ENCODE measurements at regions not wholly inside any gene's neighbourhood (a gene's known extent, or its start where the extent isn't known, plus 50 kb on each side); places are given as distances from the start of the nearest gene placed in this dataset.

GRCh38 chr6:137700751-137701477 lies 166.1 kb upstream of the TNFAIP3 start:
- H3K9me3 Mint-ChIP-seq = no peaks in the 10 kb centered on the region
- H3K4me1 Mint-ChIP-seq = peaks cover 76% of the 10 kb centered on the region
- H3K27ac Mint-ChIP-seq = peak overlapping the region; percentile 95
- H3K36me3 Mint-ChIP-seq = no peaks in the 10 kb centered on the region
- ATAC-seq = no peak
- H3K4me3 Mint-ChIP-seq = peak overlapping the region; percentile 59
- DNase-seq (ENCODE audit: low spot score in 2 of 2) = no peak

GRCh38 chr6:137701942-137702341 lies 165.1 kb upstream of the TNFAIP3 start:
- Mint-ChIP-seq H3K27ac (peak overlapping the region; percentile 95), H3K4me1 (peaks cover 83% of the 10 kb centered on the region), H3K36me3 (no peaks in the 10 kb centered on the region), H3K4me3 (no peak overlapping the region), H3K9me3 (no peaks in the 10 kb centered on the region)
- DNase-seq (ENCODE audit: low spot score in 2 of 2) (peak in 1 of 2 donors; percentile 47), ATAC-seq (no peak)

- peak overlapping the region; percentile 60 for H3K27ac Mint-ChIP-seq
- no peaks in the 10 kb centered on the region for H3K9me3 Mint-ChIP-seq
- peaks cover 3% of the 10 kb centered on the region for H3K36me3 Mint-ChIP-seq
- no peak overlapping the region for H3K4me3 Mint-ChIP-seq
- ATAC-seq = no peak
- H3K4me1 Mint-ChIP-seq = peaks cover 86% of the 10 kb centered on the region
- peak in 1 of 2 donors; percentile 49 for DNase-seq (ENCODE audit: low spot score in 2 of 2)
Measured at GRCh38 chr6:137702791-137703424, 164.2 kb upstream of the TNFAIP3 start.

- peaks cover 16% of the 10 kb centered on the region for H3K36me3 Mint-ChIP-seq
- H3K9me3 Mint-ChIP-seq = no peaks in the 10 kb centered on the region
- no peak for ATAC-seq
- H3K27ac Mint-ChIP-seq = peak overlapping the region; percentile 80
- peaks cover 87% of the 10 kb centered on the region for H3K4me1 Mint-ChIP-seq
- peak in 1 of 2 donors; percentile 48 for DNase-seq (ENCODE audit: low spot score in 2 of 2)
- H3K4me3 Mint-ChIP-seq = peak overlapping the region; percentile 68
Measured at GRCh38 chr6:137704802-137705159, 162.3 kb upstream of the TNFAIP3 start.

GRCh38 chr6:137705160-137706082 lies 161.6 kb upstream of the TNFAIP3 start:
- ATAC-seq (peak; percentile 53), DNase-seq (ENCODE audit: low spot score in 2 of 2) (peak; percentile 70 to 88)
- peak overlapping the region; percentile 80 for H3K27ac Mint-ChIP-seq
- H3K36me3 Mint-ChIP-seq = peaks cover 18% of the 10 kb centered on the region
- no peaks in the 10 kb centered on the region for H3K9me3 Mint-ChIP-seq
- H3K4me1 Mint-ChIP-seq = peaks cover 89% of the 10 kb centered on the region
- peak overlapping the region; percentile 68 for H3K4me3 Mint-ChIP-seq

- Mint-ChIP-seq H3K27ac (peak overlapping the region; percentile 92), H3K4me3 (peak overlapping the region; percentile 68), H3K4me1 (peaks cover 86% of the 10 kb centered on the region), H3K9me3 (peaks cover 1% of the 10 kb centered on the region), H3K36me3 (peaks cover 18% of the 10 kb centered on the region)
- ATAC-seq (no peak), DNase-seq (ENCODE audit: low spot score in 2 of 2) (peak in 1 of 2 donors; percentile 45)
Measured at GRCh38 chr6:137706083-137706750, 160.8 kb upstream of the TNFAIP3 start.

- Mint-ChIP-seq H3K4me1 (peaks cover 86% of the 10 kb centered on the region), H3K27ac (peak overlapping the region; percentile 92), H3K36me3 (peaks cover 18% of the 10 kb centered on the region), H3K4me3 (peak overlapping the region; percentile 68), H3K9me3 (peaks cover 7% of the 10 kb centered on the region)
- ATAC-seq (no peak), DNase-seq (ENCODE audit: low spot score in 2 of 2) (peak in 1 of 2 donors; percentile 46)
Measured at GRCh38 chr6:137707038-137707589, 159.9 kb upstream of the TNFAIP3 start.

- H3K4me3 Mint-ChIP-seq = peak overlapping the region; percentile 68
- H3K27ac Mint-ChIP-seq = peak overlapping the region; percentile 92
- DNase-seq (ENCODE audit: low spot score in 2 of 2) = peak; percentile 44 to 87
- H3K4me1 Mint-ChIP-seq = peaks cover 87% of the 10 kb centered on the region
- peaks cover 7% of the 10 kb centered on the region for H3K9me3 Mint-ChIP-seq
- H3K36me3 Mint-ChIP-seq = peaks cover 18% of the 10 kb centered on the region
- ATAC-seq = peak; percentile 83
Measured at GRCh38 chr6:137707590-137708360, 159.3 kb upstream of the TNFAIP3 start.

- no peak for ATAC-seq
- peaks cover 18% of the 10 kb centered on the region for H3K36me3 Mint-ChIP-seq
- DNase-seq (ENCODE audit: low spot score in 2 of 2) = no peak
- peak overlapping the region; percentile 68 for H3K4me3 Mint-ChIP-seq
- H3K4me1 Mint-ChIP-seq = peaks cover 80% of the 10 kb centered on the region
- H3K9me3 Mint-ChIP-seq = peaks cover 7% of the 10 kb centered on the region
- peak overlapping the region; percentile 92 for H3K27ac Mint-ChIP-seq
Measured at GRCh38 chr6:137708481-137708880, 158.6 kb upstream of the TNFAIP3 start.

- peak overlapping the region; percentile 33 for H3K4me3 Mint-ChIP-seq
- peaks cover 18% of the 10 kb centered on the region for H3K36me3 Mint-ChIP-seq
- peaks cover 15% of the 10 kb centered on the region for H3K9me3 Mint-ChIP-seq
- peak; percentile 74 for ATAC-seq
- peak overlapping the region; percentile 92 for H3K27ac Mint-ChIP-seq
- DNase-seq (ENCODE audit: low spot score in 2 of 2) = no peak
- H3K4me1 Mint-ChIP-seq = peaks cover 89% of the 10 kb centered on the region
Measured at GRCh38 chr6:137709424-137710236, 157.4 kb upstream of the TNFAIP3 start.

GRCh38 chr6:137711972-137712371 lies 155.1 kb upstream of the TNFAIP3 start:
- no peak for DNase-seq (ENCODE audit: low spot score in 2 of 2)
- peaks cover 86% of the 10 kb centered on the region for H3K4me1 Mint-ChIP-seq
- no peak overlapping the region for H3K27ac Mint-ChIP-seq
- peaks cover 26% of the 10 kb centered on the region for H3K36me3 Mint-ChIP-seq
- peaks cover 15% of the 10 kb centered on the region for H3K9me3 Mint-ChIP-seq
- ATAC-seq = no peak
- H3K4me3 Mint-ChIP-seq = no peak overlapping the region

- Mint-ChIP-seq H3K27ac (no peak overlapping the region), H3K4me3 (no peak overlapping the region), H3K4me1 (peaks cover 86% of the 10 kb centered on the region), H3K36me3 (peaks cover 31% of the 10 kb centered on the region), H3K9me3 (peaks cover 15% of the 10 kb centered on the region)
- ATAC-seq = no peak
- DNase-seq (ENCODE audit: low spot score in 2 of 2) = no peak
Measured at GRCh38 chr6:137712587-137712986, 154.5 kb upstream of the TNFAIP3 start.

GRCh38 chr6:137715589-137716045 lies 151.4 kb upstream of the TNFAIP3 start:
- Mint-ChIP-seq H3K4me3 (peak overlapping the region; percentile 29), H3K4me1 (peaks cover 66% of the 10 kb centered on the region), H3K9me3 (peaks cover 15% of the 10 kb centered on the region), H3K36me3 (peaks cover 15% of the 10 kb centered on the region), H3K27ac (peak overlapping the region; percentile 92)
- DNase-seq (ENCODE audit: low spot score in 2 of 2) (no peak), ATAC-seq (peak; percentile 96)

All from stimulated activated effector memory CD8-positive, alpha-beta T cell treated with anti-CD3 and anti-CD28 coated beads, Interleukin-12 subunit alpha, Interleukin-12 subunit beta, amount 100 ng/mL, for 72 hours (primary cell).